ENCODE measurements at regions not wholly inside any gene's neighbourhood (a gene's known extent, or its start where the extent isn't known, plus 50 kb on each side); places are given as distances from the start of the nearest gene placed in this dataset.

DNA sequence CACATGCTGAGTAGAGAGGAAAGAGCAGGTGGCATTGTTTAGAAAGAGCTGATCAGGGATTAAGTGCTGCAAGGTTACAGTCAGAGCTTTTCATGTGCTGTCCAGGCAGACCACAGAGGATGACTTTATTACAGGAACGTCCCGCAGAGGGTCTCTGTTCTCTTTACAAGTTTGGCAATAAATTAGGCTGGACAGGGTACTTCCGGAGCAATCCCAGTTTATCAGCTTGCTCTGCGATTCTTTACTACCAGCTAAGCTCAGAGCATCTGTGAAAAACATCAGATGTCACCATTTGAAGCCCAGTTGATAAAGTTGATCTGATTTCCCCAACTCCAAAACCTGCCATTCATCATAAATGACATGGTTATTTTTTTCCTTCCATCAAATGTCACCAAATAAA, 633.1 kb downstream of the NLGN4X start:
- TF ChIP-seq, protein P1, sequence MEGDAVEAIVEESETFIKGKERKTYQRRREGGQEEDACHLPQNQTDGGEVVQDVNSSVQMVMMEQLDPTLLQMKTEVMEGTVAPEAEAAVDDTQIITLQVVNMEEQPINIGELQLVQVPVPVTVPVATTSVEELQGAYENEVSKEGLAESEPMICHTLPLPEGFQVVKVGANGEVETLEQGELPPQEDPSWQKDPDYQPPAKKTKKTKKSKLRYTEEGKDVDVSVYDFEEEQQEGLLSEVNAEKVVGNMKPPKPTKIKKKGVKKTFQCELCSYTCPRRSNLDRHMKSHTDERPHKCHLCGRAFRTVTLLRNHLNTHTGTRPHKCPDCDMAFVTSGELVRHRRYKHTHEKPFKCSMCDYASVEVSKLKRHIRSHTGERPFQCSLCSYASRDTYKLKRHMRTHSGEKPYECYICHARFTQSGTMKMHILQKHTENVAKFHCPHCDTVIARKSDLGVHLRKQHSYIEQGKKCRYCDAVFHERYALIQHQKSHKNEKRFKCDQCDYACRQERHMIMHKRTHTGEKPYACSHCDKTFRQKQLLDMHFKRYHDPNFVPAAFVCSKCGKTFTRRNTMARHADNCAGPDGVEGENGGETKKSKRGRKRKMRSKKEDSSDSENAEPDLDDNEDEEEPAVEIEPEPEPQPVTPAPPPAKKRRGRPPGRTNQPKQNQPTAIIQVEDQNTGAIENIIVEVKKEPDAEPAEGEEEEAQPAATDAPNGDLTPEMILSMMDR (conservative IDR thresholded peaks at IDR 0.05; ENCODE audit: low read depth in 2 of 2) = no peak
- TF ChIP-seq POLR2AphosphoS5 (IDR thresholded peaks at IDR 0.05; ENCODE audit: low read depth) (no peak), CREB1 (CRISPR knock-in tag; IDR thresholded peaks at IDR 0.05; ENCODE audit: low read depth) (no peak), EZH2phosphoT487 (IDR thresholded peaks at IDR 0.05; ENCODE audit: unreplicated experiment) (no peak), EZH2 (IDR thresholded peaks at IDR 0.05; ENCODE audit: low read depth, unreplicated experiment) (no peak), JUNB (IDR thresholded peaks at IDR 0.05; ENCODE audit: unreplicated experiment) (no peak), ZNF331 (CRISPR knock-in tag; IDR thresholded peaks at IDR 0.05; ENCODE audit: low read depth) (no peak), ZNF114 (CRISPR knock-in tag; IDR thresholded peaks at IDR 0.05) (no peak)
- TF ChIP-seq, protein P2, sequence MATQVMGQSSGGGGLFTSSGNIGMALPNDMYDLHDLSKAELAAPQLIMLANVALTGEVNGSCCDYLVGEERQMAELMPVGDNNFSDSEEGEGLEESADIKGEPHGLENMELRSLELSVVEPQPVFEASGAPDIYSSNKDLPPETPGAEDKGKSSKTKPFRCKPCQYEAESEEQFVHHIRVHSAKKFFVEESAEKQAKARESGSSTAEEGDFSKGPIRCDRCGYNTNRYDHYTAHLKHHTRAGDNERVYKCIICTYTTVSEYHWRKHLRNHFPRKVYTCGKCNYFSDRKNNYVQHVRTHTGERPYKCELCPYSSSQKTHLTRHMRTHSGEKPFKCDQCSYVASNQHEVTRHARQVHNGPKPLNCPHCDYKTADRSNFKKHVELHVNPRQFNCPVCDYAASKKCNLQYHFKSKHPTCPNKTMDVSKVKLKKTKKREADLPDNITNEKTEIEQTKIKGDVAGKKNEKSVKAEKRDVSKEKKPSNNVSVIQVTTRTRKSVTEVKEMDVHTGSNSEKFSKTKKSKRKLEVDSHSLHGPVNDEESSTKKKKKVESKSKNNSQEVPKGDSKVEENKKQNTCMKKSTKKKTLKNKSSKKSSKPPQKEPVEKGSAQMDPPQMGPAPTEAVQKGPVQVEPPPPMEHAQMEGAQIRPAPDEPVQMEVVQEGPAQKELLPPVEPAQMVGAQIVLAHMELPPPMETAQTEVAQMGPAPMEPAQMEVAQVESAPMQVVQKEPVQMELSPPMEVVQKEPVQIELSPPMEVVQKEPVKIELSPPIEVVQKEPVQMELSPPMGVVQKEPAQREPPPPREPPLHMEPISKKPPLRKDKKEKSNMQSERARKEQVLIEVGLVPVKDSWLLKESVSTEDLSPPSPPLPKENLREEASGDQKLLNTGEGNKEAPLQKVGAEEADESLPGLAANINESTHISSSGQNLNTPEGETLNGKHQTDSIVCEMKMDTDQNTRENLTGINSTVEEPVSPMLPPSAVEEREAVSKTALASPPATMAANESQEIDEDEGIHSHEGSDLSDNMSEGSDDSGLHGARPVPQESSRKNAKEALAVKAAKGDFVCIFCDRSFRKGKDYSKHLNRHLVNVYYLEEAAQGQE (IDR thresholded peaks at IDR 0.05; ENCODE audit: unreplicated experiment) = no peak
- TF ChIP-seq, protein P3, sequence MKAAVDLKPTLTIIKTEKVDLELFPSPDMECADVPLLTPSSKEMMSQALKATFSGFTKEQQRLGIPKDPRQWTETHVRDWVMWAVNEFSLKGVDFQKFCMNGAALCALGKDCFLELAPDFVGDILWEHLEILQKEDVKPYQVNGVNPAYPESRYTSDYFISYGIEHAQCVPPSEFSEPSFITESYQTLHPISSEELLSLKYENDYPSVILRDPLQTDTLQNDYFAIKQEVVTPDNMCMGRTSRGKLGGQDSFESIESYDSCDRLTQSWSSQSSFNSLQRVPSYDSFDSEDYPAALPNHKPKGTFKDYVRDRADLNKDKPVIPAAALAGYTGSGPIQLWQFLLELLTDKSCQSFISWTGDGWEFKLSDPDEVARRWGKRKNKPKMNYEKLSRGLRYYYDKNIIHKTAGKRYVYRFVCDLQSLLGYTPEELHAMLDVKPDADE (IDR thresholded peaks at IDR 0.05) = no peak
- TF ChIP-seq, protein P4, sequence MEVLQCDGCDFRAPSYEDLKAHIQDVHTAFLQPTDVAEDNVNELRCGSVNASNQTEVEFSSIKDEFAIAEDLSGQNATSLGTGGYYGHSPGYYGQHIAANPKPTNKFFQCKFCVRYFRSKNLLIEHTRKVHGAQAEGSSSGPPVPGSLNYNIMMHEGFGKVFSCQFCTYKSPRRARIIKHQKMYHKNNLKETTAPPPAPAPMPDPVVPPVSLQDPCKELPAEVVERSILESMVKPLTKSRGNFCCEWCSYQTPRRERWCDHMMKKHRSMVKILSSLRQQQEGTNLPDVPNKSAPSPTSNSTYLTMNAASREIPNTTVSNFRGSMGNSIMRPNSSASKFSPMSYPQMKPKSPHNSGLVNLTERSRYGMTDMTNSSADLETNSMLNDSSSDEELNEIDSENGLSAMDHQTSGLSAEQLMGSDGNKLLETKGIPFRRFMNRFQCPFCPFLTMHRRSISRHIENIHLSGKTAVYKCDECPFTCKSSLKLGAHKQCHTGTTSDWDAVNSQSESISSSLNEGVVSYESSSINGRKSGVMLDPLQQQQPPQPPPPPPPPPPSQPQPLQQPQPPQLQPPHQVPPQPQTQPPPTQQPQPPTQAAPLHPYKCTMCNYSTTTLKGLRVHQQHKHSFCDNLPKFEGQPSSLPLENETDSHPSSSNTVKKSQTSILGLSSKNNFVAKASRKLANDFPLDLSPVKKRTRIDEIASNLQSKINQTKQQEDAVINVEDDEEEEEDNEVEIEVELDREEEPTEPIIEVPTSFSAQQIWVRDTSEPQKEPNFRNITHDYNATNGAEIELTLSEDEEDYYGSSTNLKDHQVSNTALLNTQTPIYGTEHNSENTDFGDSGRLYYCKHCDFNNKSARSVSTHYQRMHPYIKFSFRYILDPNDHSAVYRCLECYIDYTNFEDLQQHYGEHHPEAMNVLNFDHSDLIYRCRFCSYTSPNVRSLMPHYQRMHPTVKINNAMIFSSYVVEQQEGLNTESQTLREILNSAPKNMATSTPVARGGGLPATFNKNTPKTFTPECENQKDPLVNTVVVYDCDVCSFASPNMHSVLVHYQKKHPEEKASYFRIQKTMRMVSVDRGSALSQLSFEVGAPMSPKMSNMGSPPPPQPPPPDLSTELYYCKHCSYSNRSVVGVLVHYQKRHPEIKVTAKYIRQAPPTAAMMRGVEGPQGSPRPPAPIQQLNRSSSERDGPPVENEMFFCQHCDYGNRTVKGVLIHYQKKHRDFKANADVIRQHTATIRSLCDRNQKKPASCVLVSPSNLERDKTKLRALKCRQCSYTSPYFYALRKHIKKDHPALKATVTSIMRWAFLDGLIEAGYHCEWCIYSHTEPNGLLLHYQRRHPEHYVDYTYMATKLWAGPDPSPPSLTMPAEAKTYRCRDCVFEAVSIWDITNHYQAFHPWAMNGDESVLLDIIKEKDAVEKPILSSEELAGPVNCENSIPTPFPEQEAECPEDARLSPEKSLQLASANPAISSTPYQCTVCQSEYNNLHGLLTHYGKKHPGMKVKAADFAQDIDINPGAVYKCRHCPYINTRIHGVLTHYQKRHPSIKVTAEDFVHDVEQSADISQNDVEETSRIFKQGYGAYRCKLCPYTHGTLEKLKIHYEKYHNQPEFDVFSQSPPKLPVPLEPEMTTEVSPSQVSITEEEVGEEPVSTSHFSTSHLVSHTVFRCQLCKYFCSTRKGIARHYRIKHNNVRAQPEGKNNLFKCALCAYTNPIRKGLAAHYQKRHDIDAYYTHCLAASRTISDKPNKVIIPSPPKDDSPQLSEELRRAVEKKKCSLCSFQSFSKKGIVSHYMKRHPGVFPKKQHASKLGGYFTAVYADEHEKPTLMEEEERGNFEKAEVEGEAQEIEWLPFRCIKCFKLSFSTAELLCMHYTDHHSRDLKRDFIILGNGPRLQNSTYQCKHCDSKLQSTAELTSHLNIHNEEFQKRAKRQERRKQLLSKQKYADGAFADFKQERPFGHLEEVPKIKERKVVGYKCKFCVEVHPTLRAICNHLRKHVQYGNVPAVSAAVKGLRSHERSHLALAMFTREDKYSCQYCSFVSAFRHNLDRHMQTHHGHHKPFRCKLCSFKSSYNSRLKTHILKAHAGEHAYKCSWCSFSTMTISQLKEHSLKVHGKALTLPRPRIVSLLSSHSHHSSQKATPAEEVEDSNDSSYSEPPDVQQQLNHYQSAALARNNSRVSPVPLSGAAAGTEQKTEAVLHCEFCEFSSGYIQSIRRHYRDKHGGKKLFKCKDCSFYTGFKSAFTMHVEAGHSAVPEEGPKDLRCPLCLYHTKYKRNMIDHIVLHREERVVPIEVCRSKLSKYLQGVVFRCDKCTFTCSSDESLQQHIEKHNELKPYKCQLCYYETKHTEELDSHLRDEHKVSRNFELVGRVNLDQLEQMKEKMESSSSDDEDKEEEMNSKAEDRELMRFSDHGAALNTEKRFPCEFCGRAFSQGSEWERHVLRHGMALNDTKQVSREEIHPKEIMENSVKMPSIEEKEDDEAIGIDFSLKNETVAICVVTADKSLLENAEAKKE (CRISPR knock-in tag; IDR thresholded peaks at IDR 0.05) = no peak
